ENCODE measurements at regions not wholly inside any gene's neighbourhood (a gene's known extent, or its start where the extent isn't known, plus 50 kb on each side); places are given as distances from the start of the nearest gene placed in this dataset.
"Not testable (repeated sequence)": the region's sequence is repeated elsewhere in the genome, so short reads cannot be mapped to it uniquely, and the experiment has no call there.

DNA sequence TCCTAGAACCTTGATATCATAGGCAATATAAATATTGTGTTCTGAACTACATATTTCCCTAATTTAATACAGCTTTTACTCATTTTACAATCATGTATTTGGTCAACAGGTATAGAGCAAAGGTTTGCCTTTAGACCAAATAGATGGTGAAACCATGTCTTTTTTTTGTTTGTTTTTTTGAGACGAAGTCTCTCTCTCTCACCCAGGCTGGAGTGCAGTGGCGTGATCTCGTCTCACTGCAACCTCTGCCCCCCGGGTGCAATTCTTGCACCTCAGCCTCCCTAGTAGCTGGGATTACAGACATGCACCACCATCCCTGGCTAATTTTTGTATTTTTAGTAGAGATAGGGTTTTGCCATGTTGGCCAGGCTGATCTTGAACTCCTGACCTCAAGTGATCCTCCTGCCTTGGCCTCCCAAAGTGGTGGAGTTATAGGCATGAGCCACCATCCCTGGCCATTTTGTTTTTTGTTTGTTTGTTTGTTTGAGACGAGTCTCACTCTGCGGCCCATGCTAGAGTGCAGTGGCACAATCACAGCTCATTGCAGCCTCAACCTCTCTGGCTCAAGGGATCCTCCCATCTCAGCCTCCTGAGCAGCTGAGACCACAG lies 243.7 kb upstream of the FOXN3 start:
- TF ChIP-seq, protein P1, sequence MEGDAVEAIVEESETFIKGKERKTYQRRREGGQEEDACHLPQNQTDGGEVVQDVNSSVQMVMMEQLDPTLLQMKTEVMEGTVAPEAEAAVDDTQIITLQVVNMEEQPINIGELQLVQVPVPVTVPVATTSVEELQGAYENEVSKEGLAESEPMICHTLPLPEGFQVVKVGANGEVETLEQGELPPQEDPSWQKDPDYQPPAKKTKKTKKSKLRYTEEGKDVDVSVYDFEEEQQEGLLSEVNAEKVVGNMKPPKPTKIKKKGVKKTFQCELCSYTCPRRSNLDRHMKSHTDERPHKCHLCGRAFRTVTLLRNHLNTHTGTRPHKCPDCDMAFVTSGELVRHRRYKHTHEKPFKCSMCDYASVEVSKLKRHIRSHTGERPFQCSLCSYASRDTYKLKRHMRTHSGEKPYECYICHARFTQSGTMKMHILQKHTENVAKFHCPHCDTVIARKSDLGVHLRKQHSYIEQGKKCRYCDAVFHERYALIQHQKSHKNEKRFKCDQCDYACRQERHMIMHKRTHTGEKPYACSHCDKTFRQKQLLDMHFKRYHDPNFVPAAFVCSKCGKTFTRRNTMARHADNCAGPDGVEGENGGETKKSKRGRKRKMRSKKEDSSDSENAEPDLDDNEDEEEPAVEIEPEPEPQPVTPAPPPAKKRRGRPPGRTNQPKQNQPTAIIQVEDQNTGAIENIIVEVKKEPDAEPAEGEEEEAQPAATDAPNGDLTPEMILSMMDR (IDR thresholded peaks at IDR 0.05) = not testable (repeated sequence)
- not testable (repeated sequence) for TF ChIP-seq POLR2A (IDR thresholded peaks at IDR 0.05)

All from tibial nerve (tissue), 3 donors.